OCI-LY3 (cell line): ENCODE measurements at regions not wholly inside any gene's neighbourhood (a gene's known extent, or its start where the extent isn't known, plus 50 kb on each side); places are given as distances from the start of the nearest gene placed in this dataset.

Experiments
- EZH2phosphoT487 ChIP-seq: fragments of 200-600 bp; shearing (Covaris generic); IDR thresholded peaks from 2 replicates; pipeline ENCODE4 v1.6.1; 2018; ENCODE audit warnings: antibody characterized with exemption, mixed run types, low read depth
- TF ChIP-seq, protein P1 (sequence below): fragments of 200-600, 300-600 bp; sonication (generic); IDR thresholded peaks from 2 replicates; pipeline ENCODE4 v1.5.1; 2014; ENCODE audit warnings: antibody characterized with exemption, low read length, low read depth

GRCh38 chr3:176611703-176612102 lies 585.6 kb downstream of the TBL1XR1 start:
- TF ChIP-seq, protein P1, sequence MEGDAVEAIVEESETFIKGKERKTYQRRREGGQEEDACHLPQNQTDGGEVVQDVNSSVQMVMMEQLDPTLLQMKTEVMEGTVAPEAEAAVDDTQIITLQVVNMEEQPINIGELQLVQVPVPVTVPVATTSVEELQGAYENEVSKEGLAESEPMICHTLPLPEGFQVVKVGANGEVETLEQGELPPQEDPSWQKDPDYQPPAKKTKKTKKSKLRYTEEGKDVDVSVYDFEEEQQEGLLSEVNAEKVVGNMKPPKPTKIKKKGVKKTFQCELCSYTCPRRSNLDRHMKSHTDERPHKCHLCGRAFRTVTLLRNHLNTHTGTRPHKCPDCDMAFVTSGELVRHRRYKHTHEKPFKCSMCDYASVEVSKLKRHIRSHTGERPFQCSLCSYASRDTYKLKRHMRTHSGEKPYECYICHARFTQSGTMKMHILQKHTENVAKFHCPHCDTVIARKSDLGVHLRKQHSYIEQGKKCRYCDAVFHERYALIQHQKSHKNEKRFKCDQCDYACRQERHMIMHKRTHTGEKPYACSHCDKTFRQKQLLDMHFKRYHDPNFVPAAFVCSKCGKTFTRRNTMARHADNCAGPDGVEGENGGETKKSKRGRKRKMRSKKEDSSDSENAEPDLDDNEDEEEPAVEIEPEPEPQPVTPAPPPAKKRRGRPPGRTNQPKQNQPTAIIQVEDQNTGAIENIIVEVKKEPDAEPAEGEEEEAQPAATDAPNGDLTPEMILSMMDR = no peak
- TF ChIP-seq EZH2phosphoT487 = no peak
